Pulmonary artery endothelial cell (primary cell): ENCODE measurements at regions not wholly inside any gene's neighbourhood (a gene's known extent, or its start where the extent isn't known, plus 50 kb on each side); places are given as distances from the start of the nearest gene placed in this dataset.

Experiments
- DNase-seq: peaks from one replicate; pipeline ENCODE4 v3.0.0-alpha.2; 2011; ENCODE audit warnings: low read depth, low spot score

GRCh38 chr10:71143170-71143569, 69.2 kb upstream of the UNC5B start:
- DNase-seq: no peak

- DNase-seq: no peak
Measured at GRCh38 chr10:71143610-71144009, 68.8 kb upstream of the UNC5B start.

GRCh38 chr10:71144824-71145223, 67.5 kb upstream of the UNC5B start:
- DNase-seq: no peak

GRCh38 chr10:71145352-71145945, 66.9 kb upstream of the UNC5B start:
- no peak for DNase-seq

- DNase-seq: no peak
Measured at GRCh38 chr10:71150796-71151195, 61.6 kb upstream of the UNC5B start.

- no peak for DNase-seq
Measured at GRCh38 chr10:71152043-71152442, 60.3 kb upstream of the UNC5B start.

- no peak for DNase-seq
Measured at GRCh38 chr10:71156436-71156835, 55.9 kb upstream of the UNC5B start.

- no peak for DNase-seq
Measured at GRCh38 chr10:71157435-71157834, 54.9 kb upstream of the UNC5B start.

GRCh38 chr10:71158251-71158650, 54.1 kb upstream of the UNC5B start:
- no peak for DNase-seq

GRCh38 chr10:71158902-71159301, 53.5 kb upstream of the UNC5B start:
- no peak for DNase-seq

- DNase-seq: no peak
Measured at GRCh38 chr10:71159892-71160291, 52.5 kb upstream of the UNC5B start.

- DNase-seq: no peak
Measured at GRCh38 chr10:71161425-71161824, 50.9 kb upstream of the UNC5B start.
